Neural crest cell (in vitro differentiated cells): ENCODE measurements at regions not wholly inside any gene's neighbourhood (a gene's known extent, or its start where the extent isn't known, plus 50 kb on each side); places are given as distances from the start of the nearest gene placed in this dataset.

Experiments used
- DNase-seq: peaks from one replicate; pipeline ENCODE4 v3.0.0; 2021; ENCODE audit warnings: low read depth, mixed read lengths, low spot score
- H3K27ac Mint-ChIP-seq: one replicate; pipeline ENCODE4 v1.8.0; 2021; ENCODE audit warnings: mild to moderate bottlenecking, mixed read lengths; ENCODE audit not compliant: unreplicated experiment
- H3K27me3 Mint-ChIP-seq: 2 replicates; pipeline ENCODE4 v1.8.0; 2021; ENCODE audit warnings: low read depth, mild to moderate bottlenecking, mixed read lengths
- H3K36me3 Mint-ChIP-seq: 2 replicates; pipeline ENCODE4 v1.8.0; 2021; ENCODE audit warnings: low read depth, mild to moderate bottlenecking, mixed read lengths
- H3K4me1 Mint-ChIP-seq: 2 replicates; pipeline ENCODE4 v1.8.0; 2021; ENCODE audit warnings: mixed read lengths
- H3K4me3 Mint-ChIP-seq: one replicate; pipeline ENCODE4 v1.8.0; 2021; ENCODE audit warnings: mild to moderate bottlenecking, mixed read lengths
- H3K9me3 Mint-ChIP-seq: 2 replicates; pipeline ENCODE4 v1.8.0; 2021; ENCODE audit warnings: mixed read lengths
- CTCF ChIP-seq: fragments of 200-600 bp; sonication (generic); conservative IDR thresholded peaks from 2 replicates; pipeline ENCODE4 v1.5.0; 2021; ENCODE audit warnings: antibody characterized with exemption, mild to moderate bottlenecking

GRCh38 chr9:75823151-75823550 lies 67.3 kb upstream of the PCSK5 start:
- no peak for TF ChIP-seq CTCF
- no peak for DNase-seq
- Mint-ChIP-seq H3K27ac (no peak overlapping the region), H3K4me1 (no peaks in the 10 kb centered on the region), H3K27me3 (peaks cover 8% of the 10 kb centered on the region), H3K4me3 (no peak overlapping the region), H3K9me3 (peaks cover 12% of the 10 kb centered on the region), H3K36me3 (no peaks in the 10 kb centered on the region)

GRCh38 chr9:75824816-75825568 lies 65.5 kb upstream of the PCSK5 start:
- H3K9me3 Mint-ChIP-seq = peaks cover 9% of the 10 kb centered on the region
- no peak overlapping the region for H3K4me3 Mint-ChIP-seq
- H3K4me1 Mint-ChIP-seq = no peaks in the 10 kb centered on the region
- H3K36me3 Mint-ChIP-seq = no peaks in the 10 kb centered on the region
- no peak for DNase-seq
- peaks cover 8% of the 10 kb centered on the region for H3K27me3 Mint-ChIP-seq
- TF ChIP-seq CTCF = no peak
- no peak overlapping the region for H3K27ac Mint-ChIP-seq

GRCh38 chr9:75826314-75826713 lies 64.2 kb upstream of the PCSK5 start:
- peaks cover 8% of the 10 kb centered on the region for H3K27me3 Mint-ChIP-seq
- H3K27ac Mint-ChIP-seq = no peak overlapping the region
- no peak overlapping the region for H3K4me3 Mint-ChIP-seq
- H3K4me1 Mint-ChIP-seq = no peaks in the 10 kb centered on the region
- H3K36me3 Mint-ChIP-seq = no peaks in the 10 kb centered on the region
- TF ChIP-seq CTCF = no peak
- no peak for DNase-seq
- H3K9me3 Mint-ChIP-seq = peaks cover 7% of the 10 kb centered on the region

- no peak for TF ChIP-seq CTCF
- no peak for DNase-seq
- Mint-ChIP-seq H3K27ac (no peak overlapping the region), H3K9me3 (peaks cover 9% of the 10 kb centered on the region), H3K4me1 (no peaks in the 10 kb centered on the region), H3K4me3 (no peak overlapping the region), H3K27me3 (peaks cover under 1% of the 10 kb centered on the region), H3K36me3 (no peaks in the 10 kb centered on the region)
Measured at GRCh38 chr9:75830303-75830702, 60.2 kb upstream of the PCSK5 start.

GRCh38 chr9:75833778-75834177 lies 56.7 kb upstream of the PCSK5 start:
- no peak overlapping the region for H3K4me3 Mint-ChIP-seq
- H3K27ac Mint-ChIP-seq = no peak overlapping the region
- no peak for DNase-seq
- peaks cover 8% of the 10 kb centered on the region for H3K9me3 Mint-ChIP-seq
- H3K36me3 Mint-ChIP-seq = no peaks in the 10 kb centered on the region
- H3K27me3 Mint-ChIP-seq = no peaks in the 10 kb centered on the region
- no peak for TF ChIP-seq CTCF
- H3K4me1 Mint-ChIP-seq = no peaks in the 10 kb centered on the region
